ENCODE measurements at regions not wholly inside any gene's neighbourhood (a gene's known extent, or its start where the extent isn't known, plus 50 kb on each side); places are given as distances from the start of the nearest gene placed in this dataset.

GRCh38 chr21:32824950-32825349 is 53.4 kb upstream of the PAXBP1 start:
- no peak for TF ChIP-seq MAX (IDR thresholded peaks at IDR 0.05)
- TF ChIP-seq, protein P1, sequence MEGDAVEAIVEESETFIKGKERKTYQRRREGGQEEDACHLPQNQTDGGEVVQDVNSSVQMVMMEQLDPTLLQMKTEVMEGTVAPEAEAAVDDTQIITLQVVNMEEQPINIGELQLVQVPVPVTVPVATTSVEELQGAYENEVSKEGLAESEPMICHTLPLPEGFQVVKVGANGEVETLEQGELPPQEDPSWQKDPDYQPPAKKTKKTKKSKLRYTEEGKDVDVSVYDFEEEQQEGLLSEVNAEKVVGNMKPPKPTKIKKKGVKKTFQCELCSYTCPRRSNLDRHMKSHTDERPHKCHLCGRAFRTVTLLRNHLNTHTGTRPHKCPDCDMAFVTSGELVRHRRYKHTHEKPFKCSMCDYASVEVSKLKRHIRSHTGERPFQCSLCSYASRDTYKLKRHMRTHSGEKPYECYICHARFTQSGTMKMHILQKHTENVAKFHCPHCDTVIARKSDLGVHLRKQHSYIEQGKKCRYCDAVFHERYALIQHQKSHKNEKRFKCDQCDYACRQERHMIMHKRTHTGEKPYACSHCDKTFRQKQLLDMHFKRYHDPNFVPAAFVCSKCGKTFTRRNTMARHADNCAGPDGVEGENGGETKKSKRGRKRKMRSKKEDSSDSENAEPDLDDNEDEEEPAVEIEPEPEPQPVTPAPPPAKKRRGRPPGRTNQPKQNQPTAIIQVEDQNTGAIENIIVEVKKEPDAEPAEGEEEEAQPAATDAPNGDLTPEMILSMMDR (IDR thresholded peaks at IDR 0.05; ENCODE audit: low read depth, low read length, missing input control), result no peak
- no peak for TF ChIP-seq YY1 (IDR thresholded peaks at IDR 0.05)
